Breast epithelium (tissue), 3 donors: ENCODE measurements at regions not wholly inside any gene's neighbourhood (a gene's known extent, or its start where the extent isn't known, plus 50 kb on each side); places are given as distances from the start of the nearest gene placed in this dataset.

Source experiments
- CTCF ChIP-seq, 3 donors: fragments of 450-650 bp; IDR thresholded peaks; one replicate each; pipeline ENCODE4 v1.5.1; 2016 to 2017; ENCODE audit warnings: antibody characterized with exemption in 3 of 3, mild to moderate bottlenecking in 3 of 3, moderate library complexity in 3 of 3
- POLR2AphosphoS5 ChIP-seq, 3 donors: sonication (generic); formaldehyde crosslinking; IDR thresholded peaks; one replicate each; pipeline ENCODE4 v1.6.1; 2017; ENCODE audit warnings: antibody characterized with exemption in 3 of 3

GRCh38 chr4:143281507-143282190, 55.0 kb upstream of the GAB1 start:
- TF ChIP-seq CTCF (IDR thresholded peaks at IDR 0.05): no peak
- no peak for TF ChIP-seq POLR2AphosphoS5 (IDR thresholded peaks at IDR 0.05)
